Stimulated activated CD4-positive, alpha-beta T cell treated with anti-CD3 and anti-CD28 coated beads, Interleukin-1b, Interleukin-23, amount 100 ng/mL, for 4 hours (primary cell): ENCODE measurements at regions not wholly inside any gene's neighbourhood (a gene's known extent, or its start where the extent isn't known, plus 50 kb on each side); places are given as distances from the start of the nearest gene placed in this dataset.
"Not testable (repeated sequence)": the region's sequence is repeated elsewhere in the genome, so short reads cannot be mapped to it uniquely, and the experiment has no call there.

ENCODE experiments used
- DNase-seq, 2 donors: peaks; one replicate each; pipeline ENCODE4 v3.0.0-alpha.2; 2020; ENCODE audit warnings: low read depth in 2 of 2

GRCh38 chr7:76926416-76926815 lies 105.7 kb downstream of the SPDYE17 start:
- not testable (repeated sequence) for DNase-seq

GRCh38 chr7:76924756-76925155 lies 107.4 kb downstream of the SPDYE17 start:
- DNase-seq: not testable (repeated sequence)

- DNase-seq: not testable (repeated sequence)
These were observed 113.5 kb downstream of the SPDYE17 start for GRCh38 chr7:76918619-76919018.

DNA sequence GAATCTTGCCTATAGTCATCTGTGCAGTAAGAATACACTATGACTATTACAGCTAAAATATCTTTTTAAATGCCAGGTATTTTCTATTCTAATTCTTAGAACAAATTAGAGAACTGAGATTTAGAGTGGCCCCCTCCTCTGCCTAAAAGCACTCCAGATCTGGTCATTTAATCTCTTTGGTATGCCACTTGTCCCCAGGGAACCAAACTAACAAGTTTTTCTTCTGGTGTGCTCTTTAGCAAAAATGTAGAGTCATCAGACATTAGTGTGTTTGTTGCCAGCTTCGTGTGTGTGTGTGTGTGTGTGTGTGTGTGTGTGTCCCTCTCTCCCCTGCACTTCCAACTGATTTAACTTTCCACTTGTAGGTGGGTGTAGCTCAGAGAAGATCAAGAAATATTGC lies 117.8 kb downstream of the SPDYE17 start:
- DNase-seq: not testable (repeated sequence)

- not testable (repeated sequence) for DNase-seq
These were observed 119.9 kb downstream of the SPDYE17 start for GRCh38 chr7:76912011-76912814.

GRCh38 chr7:76904688-76905087 lies 127.5 kb downstream of the SPDYE17 start:
- not testable (repeated sequence) for DNase-seq

DNA sequence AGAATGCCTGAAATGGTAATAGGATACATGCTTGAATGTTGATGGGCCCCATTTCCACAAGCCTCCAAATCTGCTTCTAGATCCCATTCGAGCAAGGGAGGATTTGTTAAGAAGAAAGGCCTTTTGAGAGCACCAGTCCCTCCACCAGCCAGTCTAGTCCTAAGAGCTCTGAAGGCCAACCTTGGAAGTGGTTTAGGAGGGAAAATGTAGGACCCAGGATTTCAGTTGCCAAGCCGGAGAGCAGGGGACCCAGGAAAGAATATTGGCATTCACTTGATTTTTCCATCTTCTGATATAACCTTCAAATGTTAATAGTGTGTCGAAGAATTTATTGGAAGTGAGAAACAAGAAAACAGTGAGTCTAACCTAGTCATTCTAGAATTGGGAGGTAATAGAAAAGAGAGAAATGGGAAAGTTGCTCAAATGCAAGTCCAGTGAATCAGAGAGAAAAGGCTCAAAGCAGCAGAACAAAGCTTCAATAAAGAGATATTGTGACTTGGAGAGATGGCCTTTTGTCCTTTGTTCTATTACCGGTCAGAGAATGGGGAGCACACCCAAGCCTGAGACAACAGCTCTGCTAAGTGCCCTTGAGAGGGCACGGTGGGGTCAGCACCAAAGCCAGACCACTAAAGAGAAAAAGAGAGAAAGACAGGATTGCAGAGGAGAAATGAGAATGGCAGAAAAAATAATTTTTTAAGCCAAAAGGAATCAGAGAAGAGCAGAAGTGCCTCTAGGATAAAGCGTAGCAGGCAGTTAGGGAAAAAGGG lies 130.0 kb downstream of the SPDYE17 start:
- not testable (repeated sequence) for DNase-seq

- not testable (repeated sequence) for DNase-seq
These were observed 133.4 kb downstream of the SPDYE17 start for GRCh38 chr7:76898807-76899206.

DNA sequence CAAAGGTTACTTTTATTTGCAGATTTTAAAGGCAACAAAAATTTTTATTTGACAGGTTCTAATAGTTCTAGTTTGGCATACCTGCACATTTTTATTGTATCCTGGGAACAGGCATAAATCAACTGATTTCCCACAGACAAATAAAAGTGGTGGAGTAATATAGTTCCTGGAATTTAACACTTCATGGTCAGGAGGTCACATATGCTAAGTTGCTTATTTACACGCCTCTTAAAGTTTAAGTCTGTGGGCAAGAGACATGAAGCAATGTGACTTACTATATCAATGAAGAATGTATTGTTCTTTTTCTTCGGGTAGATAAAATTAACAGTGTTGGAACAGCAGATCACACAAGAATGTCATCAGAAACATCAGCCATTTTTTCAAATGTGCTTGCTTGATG lies 135.2 kb downstream of the SPDYE17 start:
- not testable (repeated sequence) for DNase-seq

GRCh38 chr7:76895696-76896095 lies 136.5 kb downstream of the SPDYE17 start:
- not testable (repeated sequence) for DNase-seq

GRCh38 chr7:76891771-76892170 lies 140.4 kb downstream of the SPDYE17 start:
- not testable (repeated sequence) for DNase-seq

GRCh38 chr7:76879733-76880288 lies 152.3 kb downstream of the SPDYE17 start:
- DNase-seq: not testable (repeated sequence)

DNA sequence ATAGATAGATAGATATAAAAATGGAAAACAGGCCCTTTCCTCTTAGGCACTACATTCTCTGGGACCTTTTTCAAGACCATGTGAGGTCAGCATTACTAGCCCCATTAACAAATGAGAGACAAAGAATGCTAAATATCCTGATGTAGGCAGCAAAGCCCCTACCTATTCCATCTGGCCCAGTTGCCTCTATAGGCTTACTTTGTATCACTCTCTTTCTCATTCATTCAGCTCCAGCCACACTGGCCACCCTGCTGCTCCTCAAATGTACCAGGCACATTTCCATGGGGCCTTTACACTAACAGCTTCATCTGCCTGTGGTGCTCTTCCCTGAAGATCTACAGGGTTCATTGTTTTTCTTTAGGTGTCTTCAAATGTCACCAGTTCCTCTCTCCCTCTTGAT lies 156.4 kb downstream of the SPDYE17 start:
- DNase-seq: not testable (repeated sequence)

DNA sequence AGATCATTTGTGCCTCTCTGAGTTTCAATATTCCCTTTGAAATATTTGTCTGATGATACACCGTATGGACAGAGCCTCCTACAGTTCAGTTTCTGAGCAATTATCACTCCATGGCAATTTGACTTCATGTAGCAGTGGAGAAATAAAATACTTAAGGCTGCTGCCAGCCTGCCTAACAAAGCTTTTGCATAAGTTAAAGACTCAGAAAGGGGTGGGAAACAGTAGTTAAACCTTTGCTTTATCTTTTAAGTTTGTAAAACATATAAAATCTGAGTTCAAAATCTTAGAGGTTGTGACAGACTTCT lies 161.7 kb downstream of the SPDYE17 start:
- not testable (repeated sequence) for DNase-seq

DNA sequence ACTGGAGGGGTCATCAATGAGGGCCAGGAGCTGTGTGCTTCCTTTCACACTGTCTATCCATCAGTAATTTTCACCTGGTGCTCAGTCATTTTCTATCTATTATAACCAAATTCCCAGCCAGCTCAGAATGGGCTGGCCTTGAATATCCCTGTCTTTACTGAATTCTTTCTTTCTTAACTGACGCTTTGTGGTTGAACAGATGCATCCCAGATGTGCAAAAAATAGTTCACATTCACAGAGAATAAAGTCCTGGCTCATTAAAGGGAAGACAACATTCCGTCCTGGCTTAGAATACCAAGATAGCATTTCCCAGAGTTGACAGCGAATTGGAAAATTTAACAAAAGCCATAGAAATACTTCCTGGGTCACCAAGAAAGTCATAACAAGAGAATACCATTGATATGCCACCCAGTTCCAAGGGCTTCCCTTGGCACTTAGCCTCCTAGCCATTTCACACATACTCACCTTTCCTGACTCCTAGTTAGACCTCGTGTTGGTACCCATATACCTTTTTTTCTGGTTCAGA lies 164.7 kb downstream of the SPDYE17 start:
- not testable (repeated sequence) for DNase-seq

DNA sequence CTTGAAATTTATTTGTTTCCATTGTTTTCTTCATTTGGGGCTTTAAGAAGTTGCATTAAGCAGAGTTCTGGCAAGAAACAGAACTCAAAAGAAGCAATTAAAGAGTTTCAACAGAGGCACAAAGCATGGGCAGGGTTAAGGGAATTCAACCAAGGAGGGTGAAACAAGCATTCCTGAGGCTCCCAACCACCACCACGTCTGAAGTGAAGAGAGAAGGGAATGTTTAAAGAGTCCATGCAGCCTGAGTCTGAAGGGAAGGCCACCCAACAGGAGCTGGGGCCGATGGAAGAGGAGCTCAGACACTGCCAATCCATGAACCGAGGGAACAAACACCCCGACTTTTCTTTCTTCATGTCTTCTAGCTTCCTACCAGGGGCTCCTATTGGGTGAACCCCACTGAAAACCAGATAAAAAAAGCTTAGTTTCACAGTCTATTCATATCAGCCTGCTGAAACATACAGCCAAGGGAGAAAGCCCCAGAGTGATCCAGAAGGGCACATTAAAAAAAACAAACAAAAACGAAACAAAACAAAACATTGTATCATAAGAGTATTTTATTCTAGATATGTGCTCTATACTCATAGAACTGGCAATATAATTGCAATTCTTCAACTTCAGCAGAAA lies 168.9 kb downstream of the SPDYE17 start:
- DNase-seq: not testable (repeated sequence)

DNA sequence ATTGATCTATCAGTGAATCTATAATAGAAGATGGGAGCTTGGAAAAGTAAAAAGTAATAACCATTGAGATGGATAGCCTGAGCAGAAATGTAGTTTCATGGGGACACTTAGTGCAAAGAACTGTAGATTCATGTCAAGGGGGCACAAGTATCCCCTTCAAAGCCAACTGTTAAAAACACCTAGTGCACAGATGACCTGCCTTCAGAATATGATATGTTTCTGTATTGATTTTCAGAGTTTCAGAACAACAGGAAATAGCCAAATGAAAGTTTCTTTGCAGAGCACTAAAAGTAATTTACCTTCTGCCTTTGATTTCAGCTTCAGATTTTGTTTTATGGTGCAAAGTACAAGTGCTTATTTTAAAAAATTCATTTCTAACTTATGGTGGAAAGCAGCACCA lies 169.9 kb downstream of the SPDYE17 start:
- not testable (repeated sequence) for DNase-seq

GRCh38 chr7:76859933-76860332 lies 172.2 kb downstream of the SPDYE17 start:
- not testable (repeated sequence) for DNase-seq

- not testable (repeated sequence) for DNase-seq
These were observed 177.5 kb downstream of the SPDYE17 start for GRCh38 chr7:76854631-76855030.

- not testable (repeated sequence) for DNase-seq
These were observed 179.2 kb downstream of the SPDYE17 start for GRCh38 chr7:76852787-76853584.

GRCh38 chr7:76852362-76852761 lies 179.8 kb downstream of the SPDYE17 start:
- not testable (repeated sequence) for DNase-seq
